Prostate gland (tissue), 2 donors: ENCODE measurements at regions not wholly inside any gene's neighbourhood (a gene's known extent, or its start where the extent isn't known, plus 50 kb on each side); places are given as distances from the start of the nearest gene placed in this dataset.

Source experiments
- POLR2A ChIP-seq: fragments of 450-650 bp; IDR thresholded peaks from one replicate; pipeline ENCODE4 v1.6.1; 2016; ENCODE audit warnings: antibody characterized with exemption, mild to moderate bottlenecking
- TF ChIP-seq, protein P1 (sequence below), 4 experiments: fragments of 200-600 bp in 2 of 4; fragments of 450-650 bp in 2 of 4; sonication (generic) in 2 of 4; IDR thresholded peaks; 1 replicate in 3 of 4; 2 replicates in 1 of 4; pipeline ENCODE4 v1.5.1; 2016 to 2019; ENCODE audit warnings: antibody characterized with exemption in 4 of 4, mild to moderate bottlenecking in 2 of 4, moderate library complexity in 2 of 4

DNA sequence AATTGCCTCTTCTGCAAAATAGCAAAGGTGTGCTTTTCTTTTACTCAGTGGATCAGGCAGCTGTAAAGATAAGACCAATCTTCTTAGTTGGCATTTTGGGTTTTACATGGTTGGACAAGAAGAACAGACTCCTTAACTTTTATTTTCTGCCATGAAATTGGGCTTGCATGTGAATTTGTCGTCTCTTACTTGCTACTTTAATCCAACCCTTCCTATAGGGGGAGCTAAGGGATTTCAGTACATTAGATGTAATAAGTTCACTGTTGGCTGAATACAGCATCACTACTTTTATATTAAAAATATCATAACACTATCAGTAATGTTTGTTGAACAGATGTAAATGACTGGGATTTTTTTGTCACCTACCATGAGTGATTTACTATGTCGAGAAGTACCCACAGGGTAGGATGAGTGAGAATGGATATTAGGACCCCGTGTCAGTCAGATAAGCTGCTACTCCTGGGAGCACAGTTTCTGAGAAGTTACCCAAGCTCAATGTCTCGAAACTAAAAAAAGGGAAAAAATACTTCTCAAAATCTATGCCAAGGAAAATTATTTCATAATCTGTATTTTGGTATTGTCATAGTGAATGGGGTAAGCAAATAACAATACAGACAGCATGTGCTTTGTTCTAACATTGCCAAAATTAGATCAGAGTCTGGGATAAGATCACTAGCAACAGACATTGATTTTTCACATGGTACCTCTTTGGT, 127.4 kb upstream of the AGR3 start:
- TF ChIP-seq, protein P1, sequence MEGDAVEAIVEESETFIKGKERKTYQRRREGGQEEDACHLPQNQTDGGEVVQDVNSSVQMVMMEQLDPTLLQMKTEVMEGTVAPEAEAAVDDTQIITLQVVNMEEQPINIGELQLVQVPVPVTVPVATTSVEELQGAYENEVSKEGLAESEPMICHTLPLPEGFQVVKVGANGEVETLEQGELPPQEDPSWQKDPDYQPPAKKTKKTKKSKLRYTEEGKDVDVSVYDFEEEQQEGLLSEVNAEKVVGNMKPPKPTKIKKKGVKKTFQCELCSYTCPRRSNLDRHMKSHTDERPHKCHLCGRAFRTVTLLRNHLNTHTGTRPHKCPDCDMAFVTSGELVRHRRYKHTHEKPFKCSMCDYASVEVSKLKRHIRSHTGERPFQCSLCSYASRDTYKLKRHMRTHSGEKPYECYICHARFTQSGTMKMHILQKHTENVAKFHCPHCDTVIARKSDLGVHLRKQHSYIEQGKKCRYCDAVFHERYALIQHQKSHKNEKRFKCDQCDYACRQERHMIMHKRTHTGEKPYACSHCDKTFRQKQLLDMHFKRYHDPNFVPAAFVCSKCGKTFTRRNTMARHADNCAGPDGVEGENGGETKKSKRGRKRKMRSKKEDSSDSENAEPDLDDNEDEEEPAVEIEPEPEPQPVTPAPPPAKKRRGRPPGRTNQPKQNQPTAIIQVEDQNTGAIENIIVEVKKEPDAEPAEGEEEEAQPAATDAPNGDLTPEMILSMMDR (IDR thresholded peaks at IDR 0.05) = peak in 1 of 4 experiments; percentile 27
- no peak for TF ChIP-seq POLR2A
